Endothelial cell of umbilical vein (primary cell): ENCODE measurements at regions not wholly inside any gene's neighbourhood (a gene's known extent, or its start where the extent isn't known, plus 50 kb on each side); places are given as distances from the start of the nearest gene placed in this dataset.

Experiments used
- BruUV-seq: library from RNA; stranded (reverse); fragments of 400-500 nt; replicated peaks from 2 replicates; lab custom pipeline; 2021; lab: Mats Ljungman, UMichigan
- CTCF ChIA-PET: fragments of 300-600, 350-600 bp; sonication (Branson Sonifier 250); formaldehyde crosslinking; loops from one replicate; lab custom pipeline; 2021; ENCODE audit warnings: antibody characterized with exemption, inconsistent platforms; lab: Charles Lee
- POLR2A ChIA-PET: fragments of 300-600, 350-600 bp; sonication (Branson Sonifier 250); formaldehyde crosslinking; loops from one replicate; lab custom pipeline; 2021; ENCODE audit warnings: antibody characterized with exemption, inconsistent platforms; lab: Charles Lee
- DNase-seq: peaks from one replicate; pipeline ENCODE4 v3.0.0-alpha.2; 2011; ENCODE audit warnings: low read depth, low spot score
- FAIRE-seq: peaks from 2 replicates; lab custom pipeline; 2011; peaks lifted over from hg19 to GRCh38; lab: Jason Lieb, UNC
- H2AFZ ChIP-seq: 2 replicates; pipeline ENCODE4 v1.6.0; 2012; ENCODE audit warnings: low read depth, low read length, control low read depth, inconsistent platforms
- H3K27ac ChIP-seq: 2 replicates; pipeline ENCODE4 v1.5.1; 2011; ENCODE audit warnings: low read depth, mild to moderate bottlenecking, control low read depth, low read length, moderate library complexity; ENCODE audit not compliant: insufficient read depth
- H3K27me3 ChIP-seq, 2 experiments: 2 replicates each; pipeline versions ENCODE4 v1.6.0 to v1.6.1; 2011; ENCODE audit warnings: low read length in 2 of 2, mixed read lengths in 1 of 2; ENCODE audit not compliant: control insufficient read depth in 2 of 2, insufficient read depth in 2 of 2
- H3K36me3 ChIP-seq, 2 experiments: 2 replicates in 1 of 2; 3 replicates in 1 of 2; pipeline ENCODE4 v1.5.1; 2011; ENCODE audit warnings: low read length in 2 of 2, mild to moderate bottlenecking in 1 of 2, moderate library complexity in 1 of 2; ENCODE audit not compliant: control insufficient read depth in 2 of 2, insufficient read depth in 2 of 2; ENCODE audit errors: extremely low read depth in 1 of 2
- H3K4me1 ChIP-seq: 3 replicates; pipeline ENCODE4 v1.5.1; 2011; ENCODE audit warnings: mild to moderate bottlenecking, low read length; ENCODE audit not compliant: control insufficient read depth, insufficient read depth; ENCODE audit errors: extremely low read depth
- H3K4me2 ChIP-seq: 2 replicates; pipeline ENCODE4 v1.6.1; 2011; ENCODE audit warnings: low read length, control low read depth, mixed read lengths; ENCODE audit not compliant: insufficient read depth
- H3K4me3 ChIP-seq, 3 experiments: fragments of 200-600 bp in 1 of 3; sonication (generic), shearing (Covaris generic) in 1 of 3; replicated peaks in 1 of 3; 2 replicates each; pipeline ENCODE4 v1.5.1; 2011 to 2016; ENCODE audit warnings: control low read depth in 3 of 3, low read length in 3 of 3, mild to moderate bottlenecking in 2 of 3, inconsistent platforms in 1 of 3, low read depth in 1 of 3, moderate library complexity in 1 of 3; ENCODE audit not compliant: insufficient read depth in 1 of 3
- H3K79me2 ChIP-seq: 2 replicates; pipeline ENCODE4 v1.6.0; 2012; ENCODE audit warnings: low read length, inconsistent platforms; ENCODE audit not compliant: control insufficient read depth, insufficient read depth
- H3K9ac ChIP-seq: replicated peaks from 2 replicates; pipeline ENCODE3; 2011; ENCODE audit warnings: low read length, control low read depth; ENCODE audit not compliant: insufficient read depth; ENCODE audit errors: extremely low read depth
- H3K9me1 ChIP-seq: replicated peaks from 3 replicates; pipeline ENCODE4 v1.6.0; 2011; ENCODE audit warnings: mild to moderate bottlenecking, low read length; ENCODE audit not compliant: control insufficient read depth, insufficient read depth; ENCODE audit errors: extremely low read depth
- H3K9me3 ChIP-seq: replicated peaks from 2 replicates; pipeline ENCODE4 v1.5.1; 2012; ENCODE audit warnings: low read length, inconsistent platforms; ENCODE audit not compliant: control insufficient read depth, insufficient read depth
- H4K20me1 ChIP-seq: replicated peaks from 2 replicates; pipeline ENCODE3; 2011; ENCODE audit warnings: mild to moderate bottlenecking, low read length; ENCODE audit not compliant: control insufficient read depth, insufficient read depth; ENCODE audit errors: extremely low read depth
- EZH2 ChIP-seq: IDR thresholded peaks from 2 replicates; pipeline ENCODE4 v1.6.1; 2012; ENCODE audit warnings: borderline replicate concordance, low read depth, mild to moderate bottlenecking, moderate library complexity, low read length, inconsistent platforms; ENCODE audit not compliant: severe bottlenecking
- FOS ChIP-seq: IDR thresholded peaks from 2 replicates; pipeline ENCODE4 v1.6.1; 2011; ENCODE audit warnings: mild to moderate bottlenecking, low read length, moderate library complexity, borderline replicate concordance; ENCODE audit not compliant: insufficient read depth
- GATA2 ChIP-seq: IDR thresholded peaks from 2 replicates; pipeline ENCODE4 v1.7.0; 2011; ENCODE audit warnings: low read depth, mild to moderate bottlenecking, moderate library complexity, mixed read lengths, low read length; ENCODE audit not compliant: insufficient read length, insufficient read depth
- JUN ChIP-seq: IDR thresholded peaks from 2 replicates; pipeline ENCODE4 v1.6.1; 2011; ENCODE audit warnings: borderline replicate concordance, low read depth; ENCODE audit not compliant: insufficient read length, insufficient read depth
- MYC ChIP-seq: IDR thresholded peaks from one replicate; pipeline ENCODE4 v1.6.1; 2011; ENCODE audit warnings: mild to moderate bottlenecking, low read depth, low read length
- POLR2A ChIP-seq: IDR thresholded peaks from 2 replicates; pipeline ENCODE4 v1.6.1; 2012; ENCODE audit warnings: low read depth, mild to moderate bottlenecking, control low read depth, low read length
- POLR2AphosphoS5 ChIP-seq: IDR thresholded peaks from 2 replicates; pipeline ENCODE4 v1.6.1; 2012; ENCODE audit warnings: low read depth, mild to moderate bottlenecking, control low read depth, low read length, moderate library complexity; ENCODE audit not compliant: insufficient read depth
- dilution Hi-C: fragments of 300-500 bp; cut with MboI; formaldehyde crosslinking; loops from one replicate; pipeline ENCODE4 v1.15.0; 2019; ENCODE audit warnings: low sequenced_read_pairs; ENCODE audit not compliant: extremely low pct_ligation_motif_present
- intact Hi-C: fragments of 100-400 bp; cut with micrococcal nuclease; formaldehyde crosslinking; loops from one replicate; pipeline ENCODE4 v1.10.0; 2022
- TF ChIP-seq, protein P1 (sequence below): IDR thresholded peaks from 2 replicates; pipeline ENCODE4 v1.6.1; 2011; ENCODE audit not compliant: insufficient read depth, insufficient read length
- TF ChIP-seq, protein P2 (sequence below), 2 donors: IDR thresholded peaks; 1 replicate in 1 of 2; 2 replicates in 1 of 2; pipeline ENCODE4 v1.5.1; 2011; ENCODE audit warnings: low read length in 2 of 2, mild to moderate bottlenecking in 2 of 2, moderate library complexity in 2 of 2, control low read depth in 1 of 2, inconsistent platforms in 1 of 2, low read depth in 1 of 2; ENCODE audit not compliant: insufficient read depth in 1 of 2; ENCODE audit errors: extremely low read depth in 1 of 2

DNA sequence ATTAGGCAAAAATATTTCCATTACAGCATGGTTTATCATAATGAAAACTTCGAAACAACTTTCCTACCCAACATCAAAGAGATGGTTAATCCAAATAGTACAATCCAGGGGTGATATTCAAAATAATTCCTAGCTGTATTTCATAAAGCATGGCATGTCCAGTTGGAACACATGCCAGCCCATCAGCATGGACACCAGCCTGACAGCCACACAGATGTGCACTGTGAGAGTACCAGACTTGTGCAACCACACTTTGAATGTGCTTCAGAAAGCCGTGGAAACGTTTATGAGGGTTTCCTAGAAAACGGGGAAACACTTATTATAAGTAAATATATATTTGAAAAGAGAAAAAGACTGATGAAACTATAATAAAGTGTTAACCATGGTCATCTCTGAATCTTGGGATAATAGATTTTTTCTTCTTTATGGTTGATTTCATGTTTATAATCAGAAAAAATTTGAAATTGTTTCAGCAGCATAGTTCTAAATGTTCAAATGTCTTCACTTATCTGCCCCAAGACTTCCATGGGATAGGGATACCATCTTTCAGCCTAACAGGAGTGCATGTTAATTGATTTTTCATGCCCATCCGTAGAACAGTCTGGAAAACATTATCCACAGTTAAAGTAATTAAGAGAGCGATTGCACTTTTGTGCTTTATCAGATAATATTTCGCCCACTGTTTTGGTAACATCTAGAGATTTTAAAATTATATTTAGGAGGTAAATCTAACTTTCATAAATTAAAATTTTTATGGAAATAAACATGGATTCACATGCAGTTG, 242.6 kb upstream of the IRS2 start:
- H3K4me1 ChIP-seq, result no peaks in the 10 kb centered on the region
- H3K27me3 ChIP-seq, result no peaks in the 10 kb centered on the region
- BruUV-seq, result no TSS peak
- dilution Hi-C loops (no loop called here), intact Hi-C loops (no loop called here)
- no peak for DNase-seq
- TF ChIP-seq, protein P1, sequence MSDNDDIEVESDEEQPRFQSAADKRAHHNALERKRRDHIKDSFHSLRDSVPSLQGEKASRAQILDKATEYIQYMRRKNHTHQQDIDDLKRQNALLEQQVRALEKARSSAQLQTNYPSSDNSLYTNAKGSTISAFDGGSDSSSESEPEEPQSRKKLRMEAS, result no peak
- no peak for TF ChIP-seq POLR2AphosphoS5
- no peak for TF ChIP-seq EZH2
- no peak for TF ChIP-seq MYC
- no peak for TF ChIP-seq GATA2
- TF ChIP-seq JUN, result no peak
- TF ChIP-seq FOS, result no peak
- no peak for TF ChIP-seq POLR2A
- TF ChIP-seq, protein P2, sequence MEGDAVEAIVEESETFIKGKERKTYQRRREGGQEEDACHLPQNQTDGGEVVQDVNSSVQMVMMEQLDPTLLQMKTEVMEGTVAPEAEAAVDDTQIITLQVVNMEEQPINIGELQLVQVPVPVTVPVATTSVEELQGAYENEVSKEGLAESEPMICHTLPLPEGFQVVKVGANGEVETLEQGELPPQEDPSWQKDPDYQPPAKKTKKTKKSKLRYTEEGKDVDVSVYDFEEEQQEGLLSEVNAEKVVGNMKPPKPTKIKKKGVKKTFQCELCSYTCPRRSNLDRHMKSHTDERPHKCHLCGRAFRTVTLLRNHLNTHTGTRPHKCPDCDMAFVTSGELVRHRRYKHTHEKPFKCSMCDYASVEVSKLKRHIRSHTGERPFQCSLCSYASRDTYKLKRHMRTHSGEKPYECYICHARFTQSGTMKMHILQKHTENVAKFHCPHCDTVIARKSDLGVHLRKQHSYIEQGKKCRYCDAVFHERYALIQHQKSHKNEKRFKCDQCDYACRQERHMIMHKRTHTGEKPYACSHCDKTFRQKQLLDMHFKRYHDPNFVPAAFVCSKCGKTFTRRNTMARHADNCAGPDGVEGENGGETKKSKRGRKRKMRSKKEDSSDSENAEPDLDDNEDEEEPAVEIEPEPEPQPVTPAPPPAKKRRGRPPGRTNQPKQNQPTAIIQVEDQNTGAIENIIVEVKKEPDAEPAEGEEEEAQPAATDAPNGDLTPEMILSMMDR (IDR thresholded peaks at IDR 0.05; ENCODE audit: extremely low read depth in 1 of 2, insufficient read depth in 1 of 2, low read depth in 1 of 2, low read length in 2 of 2), result no peak
- ChIA-PET POLR2A (no interaction called here), CTCF (no interaction called here)
- no peaks in the 10 kb centered on the region for H3K9me3 ChIP-seq
- H3K4me3 ChIP-seq, result no peak overlapping the region
- H2AFZ ChIP-seq, result no peak overlapping the region
- H4K20me1 ChIP-seq, result no peaks in the 10 kb centered on the region
- H3K36me3 ChIP-seq, result no peaks in the 10 kb centered on the region
- no peaks in the 10 kb centered on the region for H3K9me1 ChIP-seq
- FAIRE-seq, result no peak
- H3K27ac ChIP-seq, result no peak overlapping the region
- H3K9ac ChIP-seq, result no peak overlapping the region
- H3K4me2 ChIP-seq, result no peak overlapping the region
- H3K79me2 ChIP-seq, result no peaks in the 10 kb centered on the region
